ENCODE measurements at regions not wholly inside any gene's neighbourhood (a gene's known extent, or its start where the extent isn't known, plus 50 kb on each side); places are given as distances from the start of the nearest gene placed in this dataset.

GRCh38 chr5:124349931-124350330 lies 396.5 kb downstream of the ZNF608 start:
- no CpG with 5 or more reads among the region's 4 CpGs for WGBS (ENCODE audit: extremely low coverage, insufficient read length, low lambda C conversion rate)

More at GRCh38 chr5:124349931-124350330, 396.5 kb downstream of the ZNF608 start:
- Histone ChIP-seq H3K4me2 (ENCODE audit: insufficient read depth, insufficient read length, low read length) (no peak overlapping the region), H3K14ac (ENCODE audit: insufficient read depth, low read length) (no peak overlapping the region), H3K9ac (ENCODE audit: extremely low read depth, insufficient read length, low read length) (no peak overlapping the region), H3K23ac (ENCODE audit: insufficient read length, low read depth, low read length) (no peak overlapping the region), H4K8ac (replicated peaks; ENCODE audit: insufficient read length, low read depth, low read length) (no peak overlapping the region), H3T11ph (ENCODE audit: low read length) (no peak overlapping the region), H2BK15ac (ENCODE audit: low read depth, low read length) (no peak overlapping the region), H3K4me1 (ENCODE audit: insufficient read depth, low read length) (no peaks in the 10 kb centered on the region; the same call in 1 of the 2 replicates), H2BK12ac (ENCODE audit: insufficient read length, low read depth, low read length) (no peak overlapping the region), H4K91ac (ENCODE audit: insufficient read length, low read depth, low read length) (no peak overlapping the region), H2BK5ac (ENCODE audit: insufficient read length, low read length) (no peak overlapping the region), H3K4ac (ENCODE audit: low read depth, low read length) (no peak overlapping the region), H3K23me2 (ENCODE audit: insufficient read length, low read depth, low read length, poor library complexity, severe bottlenecking) (no peaks in the 10 kb centered on the region), H3K79me2 (ENCODE audit: insufficient read depth, low read length) (no peaks in the 10 kb centered on the region), H2BK20ac (ENCODE audit: low read depth, low read length, poor library complexity, severe bottlenecking) (no peak overlapping the region), H3K18ac (ENCODE audit: insufficient read length, low read depth, low read length) (no peak overlapping the region), H2AK5ac (ENCODE audit: insufficient read length, low read length) (no peak overlapping the region), H3K9me3 (ENCODE audit: control insufficient read depth, low read depth, low read length) (no peaks in the 10 kb centered on the region), H2BK120ac (ENCODE audit: low read depth, low read length, poor library complexity, severe bottlenecking) (no peak overlapping the region), H2AFZ (ENCODE audit: low read length) (no peak overlapping the region), H3K56ac (ENCODE audit: insufficient read length, low read depth, low read length) (no peak overlapping the region), H3K27ac (ENCODE audit: insufficient read length, low read depth, low read length) (no peak overlapping the region), H4K20me1 (ENCODE audit: control insufficient read depth, insufficient read depth, insufficient read length) (no peaks in the 10 kb centered on the region), H3K79me1 (ENCODE audit: insufficient read depth, low read depth, low read length, poor library complexity, severe bottlenecking) (no peaks in the 10 kb centered on the region), H4K5ac (ENCODE audit: insufficient read length, low read depth, low read length) (no peak overlapping the region), H3K27me3 (ENCODE audit: insufficient read depth, low read length) (no peaks in the 10 kb centered on the region)
- H3K36me3 Mint-ChIP-seq (ENCODE audit: insufficient read depth in 1 of 3, low read depth in 3 of 3): peaks cover 0 to 12% (median 0%) of the 10 kb centered on the region in 3 experiments; a peak in 4 of 7 replicates
- no peak for DNase-seq
- no peak for TF ChIP-seq CTCF (conservative IDR thresholded peaks at IDR 0.05)
- no peak overlapping the region for H3K27ac Mint-ChIP-seq
- no peaks in the 10 kb centered on the region for H3K27me3 Mint-ChIP-seq (ENCODE audit: low read depth)
- H3K4me1 Mint-ChIP-seq: peaks cover 7 to 8% of the 10 kb centered on the region in 2 experiments
- peaks cover 0 to 5% of the 10 kb centered on the region in 2 experiments; a peak in 2 of 5 replicates for H3K9me3 Mint-ChIP-seq
- H3K4me3 Mint-ChIP-seq: no peak overlapping the region
